Gastroesophageal sphincter (tissue), 3 donors: ENCODE measurements at regions not wholly inside any gene's neighbourhood (a gene's known extent, or its start where the extent isn't known, plus 50 kb on each side); places are given as distances from the start of the nearest gene placed in this dataset.

Experiments used
- POLR2A ChIP-seq, 2 donors: fragments of 450-650 bp; IDR thresholded peaks; one replicate each; pipeline ENCODE4 v1.6.1; 2017; ENCODE audit warnings: antibody characterized with exemption in 2 of 2, mild to moderate bottlenecking in 2 of 2, moderate library complexity in 1 of 2
- TF ChIP-seq, protein P1 (sequence below), 4 experiments: fragments of 200-600 bp in 2 of 4; fragments of 450-650 bp in 2 of 4; sonication (generic) in 1 of 4; IDR thresholded peaks; one replicate each; pipeline ENCODE4 v1.5.1; 2017 to 2019; ENCODE audit warnings: antibody characterized with exemption in 4 of 4, mild to moderate bottlenecking in 2 of 4, moderate library complexity in 2 of 4

DNA sequence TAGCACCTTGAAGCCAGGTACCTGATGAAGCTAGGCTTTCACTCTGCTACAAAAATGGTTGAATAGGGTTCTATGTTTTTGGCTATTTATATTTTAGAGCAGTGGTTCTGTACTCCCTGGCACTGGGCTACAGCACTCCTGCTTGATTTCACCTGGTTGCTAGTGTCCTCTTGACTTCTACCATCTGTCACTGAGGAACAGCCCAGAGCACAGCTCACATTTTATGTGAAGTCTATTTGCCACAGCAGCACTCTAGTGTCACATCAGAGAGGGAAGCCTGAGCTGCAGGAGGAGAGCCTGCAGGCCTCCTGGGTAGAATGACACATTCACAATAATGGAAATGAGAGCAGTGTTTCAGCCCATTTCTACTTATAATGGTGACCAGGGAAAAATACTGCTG lies 184.2 kb downstream of the ZNF486 start:
- no peak for TF ChIP-seq POLR2A (IDR thresholded peaks at IDR 0.05)
- TF ChIP-seq, protein P1, sequence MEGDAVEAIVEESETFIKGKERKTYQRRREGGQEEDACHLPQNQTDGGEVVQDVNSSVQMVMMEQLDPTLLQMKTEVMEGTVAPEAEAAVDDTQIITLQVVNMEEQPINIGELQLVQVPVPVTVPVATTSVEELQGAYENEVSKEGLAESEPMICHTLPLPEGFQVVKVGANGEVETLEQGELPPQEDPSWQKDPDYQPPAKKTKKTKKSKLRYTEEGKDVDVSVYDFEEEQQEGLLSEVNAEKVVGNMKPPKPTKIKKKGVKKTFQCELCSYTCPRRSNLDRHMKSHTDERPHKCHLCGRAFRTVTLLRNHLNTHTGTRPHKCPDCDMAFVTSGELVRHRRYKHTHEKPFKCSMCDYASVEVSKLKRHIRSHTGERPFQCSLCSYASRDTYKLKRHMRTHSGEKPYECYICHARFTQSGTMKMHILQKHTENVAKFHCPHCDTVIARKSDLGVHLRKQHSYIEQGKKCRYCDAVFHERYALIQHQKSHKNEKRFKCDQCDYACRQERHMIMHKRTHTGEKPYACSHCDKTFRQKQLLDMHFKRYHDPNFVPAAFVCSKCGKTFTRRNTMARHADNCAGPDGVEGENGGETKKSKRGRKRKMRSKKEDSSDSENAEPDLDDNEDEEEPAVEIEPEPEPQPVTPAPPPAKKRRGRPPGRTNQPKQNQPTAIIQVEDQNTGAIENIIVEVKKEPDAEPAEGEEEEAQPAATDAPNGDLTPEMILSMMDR (IDR thresholded peaks at IDR 0.05) = no peak
